ENCODE measurements at regions not wholly inside any gene's neighbourhood (a gene's known extent, or its start where the extent isn't known, plus 50 kb on each side); places are given as distances from the start of the nearest gene placed in this dataset.

DNA sequence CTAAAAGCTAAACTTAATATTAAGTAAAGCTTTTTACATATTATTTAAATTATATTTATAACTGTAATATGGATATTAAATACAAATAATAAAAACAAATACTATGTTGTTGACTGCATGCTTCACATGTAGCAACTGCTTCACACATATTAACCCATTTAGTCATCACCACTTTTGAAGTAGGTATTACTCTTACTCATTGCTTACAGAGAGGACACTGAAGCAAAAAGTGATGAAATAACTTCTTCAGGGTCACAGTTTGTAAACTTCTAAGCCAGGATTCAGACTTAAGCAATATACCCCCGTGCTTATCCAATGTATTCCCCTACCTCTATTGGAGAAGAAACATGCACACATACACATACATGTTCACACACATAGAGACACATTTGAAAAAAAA, 166.6 kb downstream of the DKK2 start:
- Histone ChIP-seq H3K36me3 (ENCODE audit: low read length) (no peaks in the 10 kb centered on the region), H3K79me2 (ENCODE audit: insufficient read depth, low read length) (no peaks in the 10 kb centered on the region), H3K4me3 (ENCODE audit: insufficient read depth, low read length, poor library complexity, severe bottlenecking) (no peak overlapping the region), H3K4me2 (ENCODE audit: low read depth, low read length, poor library complexity, severe bottlenecking) (no peak overlapping the region), H2AFZ (ENCODE audit: low read depth, low read length, severe bottlenecking) (no peak overlapping the region), H3K9me3 (ENCODE audit: insufficient read depth, low read length) (no peaks in the 10 kb centered on the region), H3F3A (ENCODE audit: insufficient read depth) (no peaks in the 10 kb centered on the region), H4K20me1 (ENCODE audit: low read depth, low read length) (no peaks in the 10 kb centered on the region), H3K9ac (ENCODE audit: low read length) (no peak overlapping the region), H3K27me3 (ENCODE audit: low read length) (no peaks in the 10 kb centered on the region), H3K9me2 (replicated peaks; ENCODE audit: insufficient read depth, low read length) (no peaks in the 10 kb centered on the region), H3K27ac (ENCODE audit: low read depth, low read length) (no peak overlapping the region)
- no peak for TF ChIP-seq EZH2phosphoT487 (conservative IDR thresholded peaks at IDR 0.05; ENCODE audit: low read length)
- TF ChIP-seq, protein P1, sequence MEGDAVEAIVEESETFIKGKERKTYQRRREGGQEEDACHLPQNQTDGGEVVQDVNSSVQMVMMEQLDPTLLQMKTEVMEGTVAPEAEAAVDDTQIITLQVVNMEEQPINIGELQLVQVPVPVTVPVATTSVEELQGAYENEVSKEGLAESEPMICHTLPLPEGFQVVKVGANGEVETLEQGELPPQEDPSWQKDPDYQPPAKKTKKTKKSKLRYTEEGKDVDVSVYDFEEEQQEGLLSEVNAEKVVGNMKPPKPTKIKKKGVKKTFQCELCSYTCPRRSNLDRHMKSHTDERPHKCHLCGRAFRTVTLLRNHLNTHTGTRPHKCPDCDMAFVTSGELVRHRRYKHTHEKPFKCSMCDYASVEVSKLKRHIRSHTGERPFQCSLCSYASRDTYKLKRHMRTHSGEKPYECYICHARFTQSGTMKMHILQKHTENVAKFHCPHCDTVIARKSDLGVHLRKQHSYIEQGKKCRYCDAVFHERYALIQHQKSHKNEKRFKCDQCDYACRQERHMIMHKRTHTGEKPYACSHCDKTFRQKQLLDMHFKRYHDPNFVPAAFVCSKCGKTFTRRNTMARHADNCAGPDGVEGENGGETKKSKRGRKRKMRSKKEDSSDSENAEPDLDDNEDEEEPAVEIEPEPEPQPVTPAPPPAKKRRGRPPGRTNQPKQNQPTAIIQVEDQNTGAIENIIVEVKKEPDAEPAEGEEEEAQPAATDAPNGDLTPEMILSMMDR (IDR thresholded peaks at IDR 0.05; ENCODE audit: insufficient read depth, low read length, poor library complexity, severe bottlenecking), result no peak

DNA sequence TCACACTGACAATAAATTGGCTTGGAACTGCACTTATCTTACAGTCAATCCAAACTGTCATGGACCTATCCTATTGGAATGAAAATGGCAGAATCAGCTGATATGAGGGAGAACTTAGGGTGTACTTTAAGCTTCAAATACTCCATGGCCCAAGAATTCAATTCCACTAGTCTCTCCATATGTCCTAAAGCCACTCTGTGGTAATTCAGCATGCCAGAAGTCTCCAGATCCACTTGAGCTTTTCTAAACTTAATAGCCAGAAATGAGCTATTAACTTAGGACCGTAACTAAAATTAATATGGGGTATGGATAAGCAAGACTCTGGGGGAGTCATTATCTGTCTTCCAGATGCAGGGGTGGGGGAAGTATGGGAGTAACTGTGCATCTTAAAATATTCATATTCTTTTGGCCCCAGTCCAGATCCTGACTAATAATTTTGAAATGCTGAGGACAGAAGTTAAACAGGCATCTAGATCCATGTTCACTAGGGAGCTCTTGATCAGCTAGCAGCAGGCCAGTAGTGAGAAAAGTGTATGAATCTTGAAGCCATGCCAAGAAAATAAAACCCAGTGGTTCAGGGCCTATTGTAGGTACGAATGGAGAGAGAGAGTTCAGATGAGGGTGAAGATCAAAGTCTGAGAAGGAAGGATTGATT, 167.6 kb downstream of the DKK2 start:
- Histone ChIP-seq H3K4me3 (ENCODE audit: insufficient read depth, low read length, poor library complexity, severe bottlenecking) (no peak overlapping the region), H3K9ac (ENCODE audit: low read length) (no peak overlapping the region), H3K4me2 (ENCODE audit: low read depth, low read length, poor library complexity, severe bottlenecking) (no peak overlapping the region), H3K9me2 (replicated peaks; ENCODE audit: insufficient read depth, low read length) (no peaks in the 10 kb centered on the region), H4K20me1 (ENCODE audit: low read depth, low read length) (no peaks in the 10 kb centered on the region), H3K27ac (ENCODE audit: low read depth, low read length) (no peak overlapping the region), H3K36me3 (ENCODE audit: low read length) (no peaks in the 10 kb centered on the region), H2AFZ (ENCODE audit: low read depth, low read length, severe bottlenecking) (no peak overlapping the region), H3K79me2 (ENCODE audit: insufficient read depth, low read length) (no peaks in the 10 kb centered on the region), H3K27me3 (ENCODE audit: low read length) (no peaks in the 10 kb centered on the region), H3F3A (ENCODE audit: insufficient read depth) (no peaks in the 10 kb centered on the region), H3K9me3 (ENCODE audit: insufficient read depth, low read length) (no peaks in the 10 kb centered on the region)
- TF ChIP-seq, protein P1 (IDR thresholded peaks at IDR 0.05; ENCODE audit: insufficient read depth, low read length, poor library complexity, severe bottlenecking), result no peak
- TF ChIP-seq EZH2phosphoT487 (conservative IDR thresholded peaks at IDR 0.05; ENCODE audit: low read length), result no peak

DNA sequence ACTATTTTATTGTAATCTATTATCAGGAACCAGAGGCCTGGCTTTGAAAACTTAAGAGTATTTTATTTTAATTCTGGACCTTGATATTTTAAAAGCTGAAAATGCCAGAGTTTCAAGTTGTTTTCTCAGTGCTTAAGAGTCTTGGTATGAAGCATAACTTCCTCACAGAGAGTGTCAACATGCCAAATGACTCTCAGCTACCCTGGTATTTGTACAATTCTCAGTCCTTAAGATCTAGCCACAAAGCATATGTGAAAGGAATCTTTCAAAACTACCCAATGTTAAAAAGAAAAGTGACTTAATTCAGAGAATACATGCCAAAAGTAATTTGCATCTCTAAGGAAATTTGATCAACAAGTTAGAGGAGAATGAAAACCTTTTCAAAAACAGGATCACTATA, 171.9 kb downstream of the DKK2 start:
- Histone ChIP-seq H3K9me3 (ENCODE audit: insufficient read depth, low read length) (no peaks in the 10 kb centered on the region), H3F3A (ENCODE audit: insufficient read depth) (no peaks in the 10 kb centered on the region), H3K4me2 (ENCODE audit: low read depth, low read length, poor library complexity, severe bottlenecking) (no peak overlapping the region), H4K20me1 (ENCODE audit: low read depth, low read length) (no peaks in the 10 kb centered on the region), H3K27ac (ENCODE audit: low read depth, low read length) (no peak overlapping the region), H3K36me3 (ENCODE audit: low read length) (no peaks in the 10 kb centered on the region), H3K9me2 (replicated peaks; ENCODE audit: insufficient read depth, low read length) (no peaks in the 10 kb centered on the region), H3K27me3 (ENCODE audit: low read length) (no peaks in the 10 kb centered on the region), H3K4me3 (ENCODE audit: insufficient read depth, low read length, poor library complexity, severe bottlenecking) (no peak overlapping the region), H3K79me2 (ENCODE audit: insufficient read depth, low read length) (no peaks in the 10 kb centered on the region), H2AFZ (ENCODE audit: low read depth, low read length, severe bottlenecking) (no peak overlapping the region), H3K9ac (ENCODE audit: low read length) (no peak overlapping the region)
- TF ChIP-seq EZH2phosphoT487 (conservative IDR thresholded peaks at IDR 0.05; ENCODE audit: low read length), result no peak
- TF ChIP-seq, protein P1 (IDR thresholded peaks at IDR 0.05; ENCODE audit: insufficient read depth, low read length, poor library complexity, severe bottlenecking), result no peak

All from SU-DHL-6 (cell line).